H54 (cell line): ENCODE measurements at regions not wholly inside any gene's neighbourhood (a gene's known extent, or its start where the extent isn't known, plus 50 kb on each side); places are given as distances from the start of the nearest gene placed in this dataset.

Source experiments
- DNase-seq: peaks from one replicate; pipeline ENCODE4 v3.0.0; 2011; ENCODE audit warnings: low spot score, mixed read lengths; ENCODE audit not compliant: insufficient read length
- FAIRE-seq: peaks from 3 replicates; lab custom pipeline; 2011; peaks lifted over from hg19 to GRCh38; lab: Jason Lieb, UNC
- POLR2A ChIP-seq: IDR thresholded peaks from 2 replicates; pipeline ENCODE4 v1.6.1; 2011; ENCODE audit warnings: low read depth, mild to moderate bottlenecking, low read length

GRCh38 chr5:133840168-133840567 lies 128.3 kb downstream of the C5orf15 start:
- FAIRE-seq: no peak

DNA sequence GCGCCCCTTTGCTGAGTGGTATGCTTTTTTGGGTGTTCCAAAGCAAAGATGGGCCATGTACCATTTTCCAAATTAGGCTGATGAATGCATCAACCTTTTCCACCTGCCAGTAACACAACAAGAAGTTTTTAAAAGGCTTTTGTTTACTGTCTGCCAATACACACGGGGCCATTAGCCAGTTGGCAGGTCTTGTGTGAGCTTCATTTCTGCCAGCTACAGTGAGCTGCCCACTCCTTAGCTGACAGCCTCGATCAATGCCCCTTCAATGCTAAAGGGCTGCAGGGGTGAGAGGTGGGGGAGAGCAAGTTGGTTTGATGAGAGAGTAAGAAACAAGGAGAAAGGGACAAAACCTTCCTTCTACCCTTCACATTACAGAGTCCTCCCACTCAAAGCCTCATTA lies 128.7 kb downstream of the C5orf15 start:
- no peak for FAIRE-seq

More at GRCh38 chr5:133840168-133840567, 128.3 kb downstream of the C5orf15 start:
- DNase-seq: no peak
- TF ChIP-seq POLR2A: no peak

DNA sequence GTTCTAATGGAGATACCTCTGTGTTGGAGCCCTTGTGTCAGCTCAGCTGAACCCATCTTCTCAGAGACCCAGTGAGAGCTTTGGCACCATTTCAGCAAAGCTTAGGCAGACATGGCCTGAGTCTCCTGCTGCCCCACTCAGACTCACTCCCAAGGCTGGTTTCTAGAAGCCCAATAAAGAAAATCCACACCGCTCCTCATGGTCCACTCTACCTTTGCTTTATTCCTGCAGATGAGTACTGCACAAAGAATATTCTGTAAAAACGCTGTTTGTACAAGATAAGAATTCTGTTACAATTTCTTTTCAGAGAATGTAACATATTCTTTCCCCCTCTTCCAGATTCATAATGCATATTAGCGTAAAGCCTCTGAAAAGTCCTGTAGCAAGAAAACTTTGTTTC lies 129.3 kb downstream of the C5orf15 start:
- TF ChIP-seq POLR2A: no peak
- no peak for DNase-seq
- no peak for FAIRE-seq

More for the DNA sequence above, 128.7 kb downstream of the C5orf15 start:
- no peak for TF ChIP-seq POLR2A
- DNase-seq: no peak

DNA sequence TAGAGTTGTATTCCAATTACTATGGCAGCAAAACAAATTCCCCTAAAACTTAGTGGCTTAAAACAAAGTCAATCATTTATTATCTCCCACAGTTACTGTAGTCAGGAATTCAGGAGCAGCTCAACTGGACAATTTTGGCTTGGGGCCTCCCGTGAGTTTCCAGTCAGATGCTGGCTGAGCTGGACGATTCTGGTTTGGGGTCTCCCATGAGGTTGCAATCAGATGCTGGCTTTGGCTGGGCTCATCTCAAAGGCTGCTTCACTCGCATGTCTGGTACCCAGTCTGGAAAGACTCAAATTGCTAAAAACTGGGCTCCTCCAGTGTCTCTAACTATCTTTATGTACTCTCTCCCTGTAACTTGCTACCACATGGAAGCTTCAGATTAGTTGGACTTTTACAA lies 130.1 kb downstream of the C5orf15 start:
- DNase-seq: no peak
- no peak for FAIRE-seq
- no peak for TF ChIP-seq POLR2A

DNA sequence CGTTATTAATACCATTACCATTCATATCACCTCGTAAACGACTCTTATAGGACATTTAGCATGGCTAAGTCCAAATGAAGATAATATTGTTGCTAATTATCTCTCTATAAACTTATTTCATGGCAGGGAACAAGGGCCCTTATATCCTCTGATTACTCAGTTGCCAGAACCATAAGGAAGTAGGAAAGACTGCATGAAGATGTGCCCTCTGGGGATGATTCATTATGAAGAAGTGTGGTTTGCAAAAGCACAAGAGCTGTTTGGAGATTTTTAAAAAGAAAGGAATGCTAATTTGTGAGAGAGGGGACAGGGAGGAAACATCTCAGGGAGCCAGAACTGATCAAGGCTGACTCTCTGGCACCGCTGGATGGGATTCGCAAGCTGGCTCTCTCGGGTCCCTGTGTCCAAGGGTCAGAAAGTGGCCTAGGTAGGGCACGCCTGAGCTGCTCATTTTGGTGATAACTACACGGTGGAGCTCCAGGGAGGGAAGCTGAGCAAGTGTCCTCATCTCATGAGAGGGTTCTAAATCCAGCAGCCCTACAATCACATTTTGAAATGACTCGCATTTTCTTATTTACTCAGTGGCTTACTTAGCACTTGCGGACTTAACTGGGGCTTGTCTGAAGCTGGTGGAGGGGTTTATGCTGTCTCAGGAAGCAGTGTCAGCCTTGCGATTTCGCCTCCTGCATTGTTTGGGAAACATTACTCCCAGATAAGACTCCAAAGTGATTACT lies 136.8 kb downstream of the C5orf15 start:
- TF ChIP-seq POLR2A: no peak
- FAIRE-seq (no peak), DNase-seq (no peak)

DNA sequence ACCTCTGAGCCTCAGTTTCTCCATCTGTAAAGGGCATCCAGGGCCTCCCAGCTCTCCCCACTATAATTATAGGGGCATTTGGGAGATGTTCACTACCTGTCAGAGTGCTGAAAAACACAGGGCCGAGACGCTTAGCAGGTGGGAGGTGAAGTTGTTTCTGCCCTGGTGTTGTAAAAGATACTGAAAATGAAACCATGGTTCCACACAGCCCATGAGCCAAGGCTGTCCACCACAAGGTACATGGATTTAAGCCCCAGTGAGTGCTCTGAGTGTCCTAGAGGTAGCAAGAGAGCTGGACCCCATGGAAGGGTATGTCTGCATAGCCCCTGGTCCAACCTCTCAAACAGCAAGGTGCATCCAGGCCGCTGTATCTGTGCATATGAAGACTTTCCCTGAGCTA lies 137.5 kb downstream of the C5orf15 start:
- DNase-seq (no peak), FAIRE-seq (no peak)
- TF ChIP-seq POLR2A: no peak

DNA sequence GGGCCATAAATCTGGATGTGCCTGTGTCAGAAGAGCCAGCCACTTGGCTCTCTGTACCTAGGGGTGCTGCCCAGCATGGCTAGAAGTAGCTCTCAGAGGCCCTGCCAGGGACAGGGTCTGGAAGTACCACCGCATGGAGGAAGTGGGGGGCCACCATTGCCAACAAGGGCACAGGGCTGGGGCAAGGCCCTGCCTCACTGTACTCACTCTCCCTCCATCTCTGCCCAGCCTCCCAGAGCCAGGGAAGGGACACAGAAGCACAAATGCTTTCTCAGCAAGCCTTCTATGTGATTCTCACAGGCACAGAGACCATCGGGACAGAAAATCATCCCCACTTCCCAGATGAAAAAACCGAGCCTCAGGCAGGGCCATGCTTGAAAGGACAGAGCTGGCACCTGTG lies 138.1 kb downstream of the C5orf15 start:
- TF ChIP-seq POLR2A: no peak
- FAIRE-seq (no peak), DNase-seq (no peak)

- DNase-seq: no peak
- TF ChIP-seq POLR2A: no peak
- no peak for FAIRE-seq
Observed at GRCh38 chr5:133829786-133830185, 138.6 kb downstream of the C5orf15 start.

- DNase-seq: no peak
- TF ChIP-seq POLR2A: no peak
- FAIRE-seq: no peak
Observed at GRCh38 chr5:133828722-133829121, 139.7 kb downstream of the C5orf15 start.

DNA sequence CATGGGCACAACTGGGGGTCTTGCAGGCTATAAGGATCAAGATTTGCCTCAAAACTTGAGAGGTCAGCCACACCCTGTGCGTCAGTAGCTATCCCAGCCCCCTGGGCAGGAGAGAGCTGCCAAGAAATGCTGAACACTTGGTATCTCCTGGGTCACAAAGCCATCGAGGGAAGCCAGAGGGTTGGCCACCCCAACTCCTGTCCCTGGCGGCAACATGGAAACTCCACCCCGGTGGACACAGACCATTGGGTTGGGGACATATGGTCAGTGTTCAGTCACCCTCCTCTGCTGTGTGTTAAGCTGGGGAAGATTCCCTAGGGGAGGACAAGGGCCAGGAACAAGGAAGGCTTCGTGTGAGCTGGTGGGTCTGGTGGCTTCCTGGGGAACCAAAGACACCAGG lies 140.6 kb downstream of the C5orf15 start:
- TF ChIP-seq POLR2A: no peak
- DNase-seq: no peak
- no peak for FAIRE-seq

- no peak for TF ChIP-seq POLR2A
- DNase-seq (no peak), FAIRE-seq (no peak)
Observed at GRCh38 chr5:133827011-133827410, 141.4 kb downstream of the C5orf15 start.

- TF ChIP-seq POLR2A: no peak
- DNase-seq (no peak), FAIRE-seq (no peak)
Observed at GRCh38 chr5:133825631-133826289, 142.7 kb downstream of the C5orf15 start.

GRCh38 chr5:133824661-133825254 lies 143.7 kb downstream of the C5orf15 start:
- no peak for DNase-seq
- no peak for FAIRE-seq

DNA sequence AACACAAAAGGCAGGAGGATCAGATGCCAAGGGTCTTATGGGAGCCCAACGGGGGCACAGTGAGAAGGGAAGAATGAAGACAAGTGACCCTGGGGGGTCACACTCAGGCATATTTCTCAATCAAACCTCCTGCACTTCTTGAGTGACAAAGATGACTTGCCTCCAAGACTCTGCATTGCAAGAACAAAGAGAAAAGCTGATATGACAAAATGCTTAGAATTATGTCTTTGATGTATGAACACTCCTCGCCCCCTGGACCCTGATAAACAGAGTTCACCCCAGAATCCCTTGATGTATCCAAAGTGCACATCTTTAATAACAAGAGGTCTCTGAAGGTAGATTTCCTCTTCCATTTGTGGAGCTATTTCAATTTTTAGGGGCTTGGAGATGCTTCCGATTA lies 146.5 kb downstream of the C5orf15 start:
- no peak for FAIRE-seq
- DNase-seq: no peak
- TF ChIP-seq POLR2A: no peak

More at GRCh38 chr5:133824661-133825254, 143.7 kb downstream of the C5orf15 start:
- TF ChIP-seq POLR2A: no peak

GRCh38 chr5:133821311-133821741 lies 147.1 kb downstream of the C5orf15 start:
- no peak for TF ChIP-seq POLR2A
- FAIRE-seq (no peak), DNase-seq (no peak)
